H9 (cell line): ENCODE measurements at regions not wholly inside any gene's neighbourhood (a gene's known extent, or its start where the extent isn't known, plus 50 kb on each side); places are given as distances from the start of the nearest gene placed in this dataset.

ENCODE experiments used
- DNase-seq: peaks from one replicate; pipeline ENCODE4 v3.0.0-alpha.2; 2017
- H2AFZ ChIP-seq: one replicate; pipeline ENCODE4 v1.6.1; 2013; ENCODE audit warnings: mild to moderate bottlenecking, low read length, control low read depth, moderate library complexity
- H2AK5ac ChIP-seq: 2 replicates; pipeline ENCODE4 v1.6.1; 2013; ENCODE audit warnings: low read length, control low read depth, mixed read lengths; ENCODE audit not compliant: insufficient read length
- H2BK120ac ChIP-seq: one replicate; pipeline ENCODE4 v1.6.1; 2013; ENCODE audit warnings: low read depth, mild to moderate bottlenecking, low read length, control low read depth, inconsistent platforms; ENCODE audit not compliant: poor library complexity, severe bottlenecking
- H2BK12ac ChIP-seq: 2 replicates; pipeline ENCODE4 v1.6.1; 2013; ENCODE audit warnings: low read length, control low read depth, mixed read lengths, low read depth; ENCODE audit not compliant: insufficient read length
- H2BK15ac ChIP-seq: 2 replicates; pipeline ENCODE4 v1.6.1; 2013; ENCODE audit warnings: low read depth, low read length, control low read depth
- H2BK20ac ChIP-seq: one replicate; pipeline ENCODE4 v1.6.1; 2013; ENCODE audit warnings: low read depth, mild to moderate bottlenecking, low read length, control low read depth, inconsistent platforms; ENCODE audit not compliant: poor library complexity, severe bottlenecking
- H2BK5ac ChIP-seq: 2 replicates; pipeline ENCODE4 v1.6.1; 2013; ENCODE audit warnings: low read length, control low read depth, mixed read lengths; ENCODE audit not compliant: insufficient read length
- H3K14ac ChIP-seq: 2 replicates; pipeline ENCODE4 v1.6.1; 2013; ENCODE audit warnings: low read length, control low read depth; ENCODE audit not compliant: insufficient read depth
- H3K18ac ChIP-seq: 2 replicates; pipeline ENCODE4 v1.6.1; 2013; ENCODE audit warnings: low read depth, mild to moderate bottlenecking, mixed read lengths, low read length, control low read depth; ENCODE audit not compliant: insufficient read length
- H3K23ac ChIP-seq: 2 replicates; pipeline ENCODE4 v1.6.1; 2013; ENCODE audit warnings: low read length, control low read depth, mixed read lengths, low read depth; ENCODE audit not compliant: insufficient read length
- H3K23me2 ChIP-seq: 2 replicates; pipeline ENCODE4 v1.6.1; 2013; ENCODE audit warnings: low read depth, mild to moderate bottlenecking, mixed read lengths, low read length, control low read depth; ENCODE audit not compliant: insufficient read length, poor library complexity, severe bottlenecking
- H3K27ac ChIP-seq: 2 replicates; pipeline ENCODE4 v1.5.1; 2013; ENCODE audit warnings: low read length, control low read depth, mixed read lengths, low read depth; ENCODE audit not compliant: insufficient read length
- H3K27me3 ChIP-seq: 2 replicates; pipeline ENCODE4 v1.6.1; 2013; ENCODE audit warnings: low read length, control low read depth, inconsistent platforms; ENCODE audit not compliant: insufficient read depth
- H3K4ac ChIP-seq: 2 replicates; pipeline ENCODE4 v1.6.1; 2013; ENCODE audit warnings: low read depth, mild to moderate bottlenecking, control low read depth, inconsistent platforms, low read length, moderate library complexity
- H3K4me1 ChIP-seq: 2 replicates; pipeline ENCODE4 v1.6.1; 2013; ENCODE audit warnings: low read length, control low read depth, inconsistent platforms; ENCODE audit not compliant: insufficient read depth
- H3K4me2 ChIP-seq: 2 replicates; pipeline ENCODE4 v1.6.1; 2013; ENCODE audit warnings: low read length, control low read depth, mixed read lengths; ENCODE audit not compliant: insufficient read length, insufficient read depth
- H3K56ac ChIP-seq: 2 replicates; pipeline ENCODE4 v1.6.1; 2013; ENCODE audit warnings: low read depth, mild to moderate bottlenecking, mixed read lengths, low read length, control low read depth; ENCODE audit not compliant: insufficient read length
- H3K79me1 ChIP-seq: 2 replicates; pipeline ENCODE4 v1.6.1; 2013; ENCODE audit warnings: low read depth, mild to moderate bottlenecking, moderate library complexity, low read length, control low read depth, inconsistent platforms; ENCODE audit not compliant: insufficient read depth, poor library complexity, severe bottlenecking
- H3K79me2 ChIP-seq: 2 replicates; pipeline ENCODE4 v1.6.1; 2013; ENCODE audit warnings: low read length, control low read depth, inconsistent platforms; ENCODE audit not compliant: insufficient read depth
- H3K9ac ChIP-seq: 2 replicates; pipeline ENCODE4 v1.6.1; 2013; ENCODE audit warnings: low read length, control low read depth, mixed read lengths; ENCODE audit not compliant: insufficient read length; ENCODE audit errors: extremely low read depth
- H3K9me3 ChIP-seq: one replicate; pipeline ENCODE4 v1.6.1; 2013; ENCODE audit warnings: low read depth, low read length, inconsistent platforms; ENCODE audit not compliant: control insufficient read depth
- H3T11ph ChIP-seq: one replicate; pipeline ENCODE4 v1.6.1; 2013; ENCODE audit warnings: mild to moderate bottlenecking, low read length, control low read depth, inconsistent platforms
- H4K20me1 ChIP-seq: one replicate; pipeline ENCODE4 v1.6.1; 2013; ENCODE audit not compliant: control insufficient read depth, insufficient read length, insufficient read depth
- H4K5ac ChIP-seq: 2 replicates; pipeline ENCODE4 v1.6.1; 2013; ENCODE audit warnings: low read depth, mild to moderate bottlenecking, mixed read lengths, low read length, control low read depth; ENCODE audit not compliant: insufficient read length
- H4K8ac ChIP-seq: replicated peaks from 2 replicates; pipeline ENCODE4 v1.6.1; 2013; ENCODE audit warnings: low read length, control low read depth, mixed read lengths, low read depth; ENCODE audit not compliant: insufficient read length
- H4K91ac ChIP-seq: 2 replicates; pipeline ENCODE4 v1.6.1; 2013; ENCODE audit warnings: low read depth, mild to moderate bottlenecking, moderate library complexity, mixed read lengths, low read length, control low read depth; ENCODE audit not compliant: insufficient read length
- H3K27ac Mint-ChIP-seq, 3 experiments: 2 replicates in 2 of 3; 3 replicates in 1 of 3; pipeline ENCODE4 v1.8.0; 2020 to 2021; ENCODE audit warnings: mixed read lengths in 3 of 3, mild to moderate bottlenecking in 1 of 3, moderate library complexity in 1 of 3
- H3K27me3 Mint-ChIP-seq: 2 replicates; pipeline ENCODE4 v1.8.0; 2021; ENCODE audit warnings: low read depth, mild to moderate bottlenecking, moderate library complexity, mixed read lengths
- H3K36me3 Mint-ChIP-seq, 3 experiments: 2 replicates in 2 of 3; 3 replicates in 1 of 3; pipeline ENCODE4 v1.8.0; 2020 to 2021; ENCODE audit warnings: low read depth in 3 of 3, mixed read lengths in 3 of 3; ENCODE audit not compliant: insufficient read depth in 1 of 3
- H3K4me1 Mint-ChIP-seq, 2 experiments: 2 replicates each; pipeline ENCODE4 v1.8.0; 2020; ENCODE audit warnings: mixed read lengths in 2 of 2
- H3K4me3 Mint-ChIP-seq, 2 experiments: 2 replicates in 1 of 2; 3 replicates in 1 of 2; pipeline ENCODE4 v1.8.0; 2020 to 2021; ENCODE audit warnings: mild to moderate bottlenecking in 2 of 2, mixed read lengths in 2 of 2, moderate library complexity in 1 of 2
- H3K9me3 Mint-ChIP-seq, 2 experiments: 2 replicates in 1 of 2; 3 replicates in 1 of 2; pipeline ENCODE4 v1.8.0; 2020; ENCODE audit warnings: mild to moderate bottlenecking in 2 of 2, mixed read lengths in 2 of 2, moderate library complexity in 1 of 2
- CTCF ChIP-seq: fragments of 200-600 bp; sonication (generic); conservative IDR thresholded peaks from 3 replicates; pipeline ENCODE4 v1.8.0; 2021; ENCODE audit warnings: antibody characterized with exemption, mild to moderate bottlenecking
- WGBS: extraction: QIAGEN DNeasy Blood & Tissue Kit; methylation state at CpG from one replicate; pipeline ENCODE4 v1.1.7; 2013; ENCODE audit warnings: missing lambda C conversion rate, low lambda C conversion rate, mixed read lengths; ENCODE audit not compliant: insufficient read length; ENCODE audit errors: extremely low coverage; 5-methylcytosine and 5-hydroxymethylcytosine counted together

DNA sequence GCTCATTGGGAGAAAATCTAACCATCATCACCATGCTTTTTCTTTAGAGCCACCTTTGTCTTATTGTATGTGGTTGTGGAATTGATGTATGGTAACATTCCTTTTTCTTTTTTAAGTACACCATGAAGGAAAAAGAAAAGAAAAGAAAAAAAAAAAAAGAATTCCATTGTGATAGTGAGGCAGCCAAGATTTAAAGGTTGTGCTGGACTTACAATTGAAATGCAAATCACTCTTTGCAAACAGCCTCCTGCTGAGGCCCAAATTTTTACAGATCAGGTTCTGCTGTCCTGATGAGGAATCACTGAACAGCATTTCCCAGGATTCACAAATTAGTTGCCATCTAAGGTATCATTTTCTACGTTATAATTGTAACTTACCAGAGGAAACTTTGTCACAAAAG, 1101.0 kb upstream of the FANCL start:
- Mint-ChIP-seq H3K9me3 (no peaks in the 10 kb centered on the region), H3K27ac (peak overlapping the region; percentile 22 to 93 (median 30); a peak in 4 of 7 replicates), H3K27me3 (no peaks in the 10 kb centered on the region; the same call in 1 of the 2 replicates), H3K36me3 (peaks cover 0 to 7% (median 0%) of the 10 kb centered on the region in 3 experiments; a peak in 2 of 7 replicates), H3K4me1 (peaks cover 23 to 32% of the 10 kb centered on the region in 2 experiments), H3K4me3 (0 out of 5 replicates have a peak overlapping the region, but pooled peaks of 1 of the 2 experiments have one; percentile 3)
- Histone ChIP-seq H3K56ac (no peak overlapping the region), H3T11ph (no peak overlapping the region), H3K79me2 (no peaks in the 10 kb centered on the region), H2AK5ac (no peak overlapping the region), H2AFZ (no peak overlapping the region), H3K27me3 (no peaks in the 10 kb centered on the region), H4K8ac (no peak overlapping the region), H4K20me1 (no peaks in the 10 kb centered on the region), H2BK5ac (no peak overlapping the region), H4K5ac (no peak overlapping the region), H2BK12ac (no peak overlapping the region), H2BK15ac (no peak overlapping the region), H3K79me1 (no peaks in the 10 kb centered on the region), H3K4me2 (peak overlapping the region; percentile 2), H3K23me2 (no peaks in the 10 kb centered on the region), H3K9ac (no peak overlapping the region), H3K14ac (no peak overlapping the region), H3K27ac (no peak overlapping the region), H2BK120ac (no peak overlapping the region), H3K4me1 (no peaks in the 10 kb centered on the region; the same call in 1 of the 2 replicates), H3K9me3 (no peaks in the 10 kb centered on the region), H3K18ac (no peak overlapping the region), H3K23ac (no peak overlapping the region), H4K91ac (no peak overlapping the region), H2BK20ac (no peak overlapping the region), H3K4ac (no peak overlapping the region)
- no CpG with 5 or more reads among the region's 1 CpG for WGBS
- DNase-seq: peak; percentile 34
- no peak for TF ChIP-seq CTCF
